AG09309 (cell line): ENCODE measurements at regions not wholly inside any gene's neighbourhood (a gene's known extent, or its start where the extent isn't known, plus 50 kb on each side); places are given as distances from the start of the nearest gene placed in this dataset.
A peak's percentile ranks its signal among the peaks of the same experiment; 100 is the strongest.

Experiments
- DNase-seq: peaks from one replicate; pipeline ENCODE4 v3.0.0-alpha.2; 2010; ENCODE audit warnings: low read depth
- H3K4me3 ChIP-seq: 2 replicates; pipeline ENCODE4 v1.5.1; 2011; ENCODE audit warnings: mild to moderate bottlenecking, low read depth, low read length, moderate library complexity; ENCODE audit not compliant: control insufficient read depth
- TF ChIP-seq, protein P1 (sequence below): IDR thresholded peaks from 2 replicates; pipeline ENCODE4 v1.5.1; 2011; ENCODE audit warnings: mild to moderate bottlenecking, low read depth, low read length, inconsistent platforms; ENCODE audit not compliant: insufficient read depth, control insufficient read depth; ENCODE audit errors: missing control alignments

GRCh38 chr9:72431036-72431435, 66.0 kb upstream of the ZFAND5 start:
- TF ChIP-seq, protein P1, sequence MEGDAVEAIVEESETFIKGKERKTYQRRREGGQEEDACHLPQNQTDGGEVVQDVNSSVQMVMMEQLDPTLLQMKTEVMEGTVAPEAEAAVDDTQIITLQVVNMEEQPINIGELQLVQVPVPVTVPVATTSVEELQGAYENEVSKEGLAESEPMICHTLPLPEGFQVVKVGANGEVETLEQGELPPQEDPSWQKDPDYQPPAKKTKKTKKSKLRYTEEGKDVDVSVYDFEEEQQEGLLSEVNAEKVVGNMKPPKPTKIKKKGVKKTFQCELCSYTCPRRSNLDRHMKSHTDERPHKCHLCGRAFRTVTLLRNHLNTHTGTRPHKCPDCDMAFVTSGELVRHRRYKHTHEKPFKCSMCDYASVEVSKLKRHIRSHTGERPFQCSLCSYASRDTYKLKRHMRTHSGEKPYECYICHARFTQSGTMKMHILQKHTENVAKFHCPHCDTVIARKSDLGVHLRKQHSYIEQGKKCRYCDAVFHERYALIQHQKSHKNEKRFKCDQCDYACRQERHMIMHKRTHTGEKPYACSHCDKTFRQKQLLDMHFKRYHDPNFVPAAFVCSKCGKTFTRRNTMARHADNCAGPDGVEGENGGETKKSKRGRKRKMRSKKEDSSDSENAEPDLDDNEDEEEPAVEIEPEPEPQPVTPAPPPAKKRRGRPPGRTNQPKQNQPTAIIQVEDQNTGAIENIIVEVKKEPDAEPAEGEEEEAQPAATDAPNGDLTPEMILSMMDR: no peak
- DNase-seq: no peak
- no peak overlapping the region for H3K4me3 ChIP-seq

DNA sequence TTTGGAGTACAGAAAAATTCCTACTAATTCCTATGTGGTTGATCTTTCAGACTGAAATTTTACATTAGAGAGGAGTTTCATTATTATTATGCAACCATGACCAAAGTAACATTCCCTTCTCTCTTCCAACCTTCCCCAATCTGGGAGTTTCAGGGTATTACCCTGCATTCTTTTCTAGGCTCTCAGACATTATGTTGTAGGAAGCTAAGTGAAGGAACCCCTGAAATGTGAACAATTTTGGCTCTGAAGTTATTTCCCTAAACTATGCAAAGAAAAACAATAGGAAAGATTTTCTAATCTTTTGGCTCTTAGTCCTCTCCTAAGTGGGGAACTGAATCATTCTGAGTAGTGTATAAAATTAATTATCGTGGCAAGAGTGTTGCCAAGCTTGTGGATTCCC, 63.3 kb upstream of the ZFAND5 start:
- TF ChIP-seq, protein P1: no peak
- DNase-seq: peak; percentile 89
- H3K4me3 ChIP-seq: no peak overlapping the region

DNA sequence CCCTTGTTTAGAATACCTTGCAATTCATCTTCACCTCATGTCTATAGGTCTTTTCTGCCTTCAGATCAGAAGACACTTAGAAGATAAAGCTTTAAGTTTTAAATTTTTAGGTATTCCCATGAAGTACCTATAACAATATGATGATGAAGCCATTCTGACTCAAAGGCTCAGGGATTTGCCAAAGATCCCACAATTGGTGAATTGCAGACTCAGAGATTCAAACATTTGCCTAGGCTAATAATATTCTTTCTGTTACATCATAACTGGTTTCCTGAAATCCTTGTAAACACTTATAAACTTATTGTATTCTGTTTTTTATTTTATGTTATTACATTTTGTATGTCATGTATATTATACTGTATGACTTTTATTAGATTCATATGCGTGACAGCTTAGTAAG, 62.8 kb upstream of the ZFAND5 start:
- H3K4me3 ChIP-seq: no peak overlapping the region
- peak; percentile 17 for DNase-seq
- TF ChIP-seq, protein P1: no peak

- DNase-seq: no peak
- H3K4me3 ChIP-seq: no peak overlapping the region
- TF ChIP-seq, protein P1: no peak
These were observed 59.1 kb upstream of the ZFAND5 start for GRCh38 chr9:72424131-72424530.

DNA sequence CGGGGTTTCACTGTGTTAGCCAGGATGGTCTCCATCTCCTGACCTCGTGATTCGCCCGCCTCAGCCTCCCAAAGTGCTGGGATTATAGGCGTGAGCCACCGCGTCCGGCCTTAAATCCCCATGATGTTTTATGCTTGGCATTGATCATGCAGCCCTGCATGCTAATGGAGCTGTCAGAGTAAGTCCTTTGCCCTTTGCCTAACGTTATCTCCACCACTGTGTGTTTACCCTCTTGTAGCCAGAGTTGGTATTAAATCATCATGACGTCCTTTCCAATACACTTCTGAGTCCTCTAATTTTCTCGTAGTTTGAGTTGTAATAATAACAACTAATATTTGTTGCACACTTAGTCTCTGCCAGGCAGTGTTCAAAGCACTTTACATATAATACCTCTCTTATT, 57.2 kb upstream of the ZFAND5 start:
- no peak for DNase-seq
- H3K4me3 ChIP-seq: no peak overlapping the region
- TF ChIP-seq, protein P1: no peak

DNA sequence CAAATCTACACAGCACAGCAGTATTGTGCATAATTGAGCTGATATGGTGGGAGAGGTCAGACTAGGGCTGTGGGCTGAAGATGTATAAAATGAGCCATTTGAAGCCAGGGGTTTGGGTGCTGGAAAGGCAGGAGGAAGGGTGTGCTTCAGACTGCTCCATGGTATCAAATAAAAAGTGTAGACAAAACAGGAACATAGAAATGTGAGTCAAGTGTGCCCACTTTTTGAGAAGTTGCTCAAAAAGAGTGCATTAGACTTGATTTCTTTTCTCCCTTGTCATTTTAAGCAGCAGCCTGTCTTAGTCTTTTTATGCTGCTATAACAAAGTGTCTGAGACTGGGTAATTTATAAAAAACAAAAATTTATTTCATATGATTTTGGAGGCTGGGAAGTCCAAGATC, 55.8 kb upstream of the ZFAND5 start:
- TF ChIP-seq, protein P1: no peak
- H3K4me3 ChIP-seq: no peak overlapping the region
- DNase-seq: no peak

DNA sequence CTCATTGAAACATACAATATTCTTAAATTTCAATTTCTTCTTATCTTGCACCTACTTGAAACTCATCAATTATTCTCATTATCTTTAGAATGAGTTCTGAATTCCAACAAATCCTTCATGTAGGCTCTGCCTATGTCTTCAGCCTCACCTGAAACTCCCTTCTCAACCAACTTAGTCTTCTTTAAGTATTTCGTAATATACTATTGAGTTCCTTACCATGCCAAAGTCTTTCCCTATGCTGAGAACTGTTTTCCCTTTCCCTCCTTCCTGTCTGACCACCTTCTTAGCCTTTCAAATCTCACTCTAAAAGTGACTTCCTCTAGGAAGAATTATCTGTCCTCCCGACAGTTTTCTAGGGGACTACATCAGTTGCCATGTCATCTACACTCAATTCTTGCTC, 50.9 kb upstream of the ZFAND5 start:
- TF ChIP-seq, protein P1: no peak
- no peak for DNase-seq
- no peak overlapping the region for H3K4me3 ChIP-seq
